ENCODE measurements at regions not wholly inside any gene's neighbourhood (a gene's known extent, or its start where the extent isn't known, plus 50 kb on each side); places are given as distances from the start of the nearest gene placed in this dataset.

DNA sequence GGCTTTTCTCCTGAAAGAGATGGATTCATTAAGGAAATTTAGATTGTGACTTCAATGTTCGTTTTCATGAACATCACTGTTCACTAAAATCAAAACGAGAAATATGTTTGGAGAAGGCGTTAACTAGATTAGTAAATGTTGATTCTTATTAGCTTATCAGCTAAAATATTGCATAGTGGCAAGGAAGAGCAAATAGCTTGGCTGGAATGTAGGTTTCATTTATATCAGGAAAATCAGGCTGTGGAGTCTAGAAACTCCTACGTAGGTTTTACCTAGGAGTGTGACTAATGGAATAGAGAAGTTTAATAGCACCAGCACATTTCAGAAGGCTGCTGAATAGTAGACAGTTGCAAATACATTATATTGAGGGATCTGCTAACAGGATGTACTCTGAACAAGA is 344.9 kb downstream of the LIG4 start:
- Histone ChIP-seq H3K4me1 (ENCODE audit: insufficient read depth, low read length, poor library complexity, severe bottlenecking) (peaks cover 4% of the 10 kb centered on the region), H3K27me3 (replicated peaks; ENCODE audit: insufficient read depth, low read depth, low read length, poor library complexity) (peaks cover 29% of the 10 kb centered on the region), H3K27ac (ENCODE audit: low read depth, low read length, poor library complexity, severe bottlenecking) (no peak overlapping the region), H3K9me3 (ENCODE audit: low read depth, low read length, poor library complexity, severe bottlenecking) (no peaks in the 10 kb centered on the region), H3K4me3 (ENCODE audit: low read depth, low read length, poor library complexity, severe bottlenecking) (no peak overlapping the region), H3K36me3 (ENCODE audit: insufficient read depth, low read length, poor library complexity, severe bottlenecking) (no peaks in the 10 kb centered on the region)
- ChIA-PET CTCF (no interaction called here), POLR2A (ENCODE audit: low non-redundant PET) (no interaction called here)
- intact Hi-C loops (cut with micrococcal nuclease; ENCODE audit: unreplicated experiment): no loop called here
- no peak for TF ChIP-seq EZH2 (IDR thresholded peaks at IDR 0.05; ENCODE audit: borderline replicate concordance, low read depth, low read length, poor library complexity, severe bottlenecking)
- TF ChIP-seq, protein P1, sequence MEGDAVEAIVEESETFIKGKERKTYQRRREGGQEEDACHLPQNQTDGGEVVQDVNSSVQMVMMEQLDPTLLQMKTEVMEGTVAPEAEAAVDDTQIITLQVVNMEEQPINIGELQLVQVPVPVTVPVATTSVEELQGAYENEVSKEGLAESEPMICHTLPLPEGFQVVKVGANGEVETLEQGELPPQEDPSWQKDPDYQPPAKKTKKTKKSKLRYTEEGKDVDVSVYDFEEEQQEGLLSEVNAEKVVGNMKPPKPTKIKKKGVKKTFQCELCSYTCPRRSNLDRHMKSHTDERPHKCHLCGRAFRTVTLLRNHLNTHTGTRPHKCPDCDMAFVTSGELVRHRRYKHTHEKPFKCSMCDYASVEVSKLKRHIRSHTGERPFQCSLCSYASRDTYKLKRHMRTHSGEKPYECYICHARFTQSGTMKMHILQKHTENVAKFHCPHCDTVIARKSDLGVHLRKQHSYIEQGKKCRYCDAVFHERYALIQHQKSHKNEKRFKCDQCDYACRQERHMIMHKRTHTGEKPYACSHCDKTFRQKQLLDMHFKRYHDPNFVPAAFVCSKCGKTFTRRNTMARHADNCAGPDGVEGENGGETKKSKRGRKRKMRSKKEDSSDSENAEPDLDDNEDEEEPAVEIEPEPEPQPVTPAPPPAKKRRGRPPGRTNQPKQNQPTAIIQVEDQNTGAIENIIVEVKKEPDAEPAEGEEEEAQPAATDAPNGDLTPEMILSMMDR (conservative IDR thresholded peaks at IDR 0.05; ENCODE audit: low read depth, low read length): no peak
- no TSS peak for BruUV-seq (replicated peaks)
- DNase-seq (ENCODE audit: low spot score): no peak

DNA sequence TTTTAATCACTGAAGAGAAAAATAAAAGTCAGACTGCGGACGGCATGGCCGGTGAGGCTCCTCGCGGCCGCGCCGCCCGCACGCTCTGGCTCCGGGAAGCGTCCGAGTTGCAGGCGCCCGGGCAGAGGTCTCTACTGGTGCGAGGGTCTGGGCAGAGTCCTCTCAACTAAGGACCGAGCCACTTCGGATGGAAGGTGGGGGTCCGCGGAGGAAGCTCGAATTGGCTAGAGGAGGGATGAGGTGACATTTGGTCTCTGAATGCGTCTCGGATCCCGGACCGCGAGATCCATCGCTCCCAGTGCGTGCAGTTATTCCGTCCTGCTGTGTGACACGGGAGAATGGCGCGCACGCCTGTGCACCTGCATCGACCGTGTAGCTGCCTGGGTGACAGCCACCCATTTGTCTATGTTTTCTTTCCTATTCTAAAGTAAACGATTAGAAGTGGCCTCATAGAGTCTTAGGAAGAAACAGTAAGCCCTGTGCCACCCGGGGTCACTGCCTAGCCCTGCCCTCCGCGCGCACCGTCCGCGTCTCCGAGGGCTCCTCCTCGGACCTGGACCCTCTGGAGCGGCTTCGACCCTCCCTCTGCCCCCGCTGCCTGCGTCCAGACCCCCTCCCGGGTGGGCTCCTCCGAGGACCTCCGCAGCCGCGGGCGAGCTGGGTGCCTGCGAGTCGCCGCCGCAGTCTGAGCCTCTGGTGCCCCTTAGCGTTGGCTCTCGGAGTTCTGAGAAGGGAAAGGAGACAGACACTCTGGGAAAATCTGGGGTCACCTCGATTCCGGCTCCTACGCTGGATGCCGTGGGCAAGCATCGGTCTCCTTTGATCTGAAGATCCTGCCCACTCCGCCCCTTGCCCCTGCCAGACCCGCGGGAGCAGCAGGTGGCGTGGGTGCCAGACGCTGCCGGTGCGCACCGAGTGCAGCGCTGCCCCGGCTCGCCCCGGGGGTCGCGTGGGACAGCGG is 347.4 kb downstream of the LIG4 start:
- Histone ChIP-seq H3K4me3 (ENCODE audit: low read depth, low read length, poor library complexity, severe bottlenecking) (peak overlapping the region; percentile 59), H3K27ac (ENCODE audit: low read depth, low read length, poor library complexity, severe bottlenecking) (no peak overlapping the region), H3K4me1 (ENCODE audit: insufficient read depth, low read length, poor library complexity, severe bottlenecking) (peaks cover 4% of the 10 kb centered on the region), H3K9me3 (ENCODE audit: low read depth, low read length, poor library complexity, severe bottlenecking) (no peaks in the 10 kb centered on the region), H3K27me3 (replicated peaks; ENCODE audit: insufficient read depth, low read depth, low read length, poor library complexity) (peaks cover 34% of the 10 kb centered on the region), H3K36me3 (ENCODE audit: insufficient read depth, low read length, poor library complexity, severe bottlenecking) (no peaks in the 10 kb centered on the region)
- ChIA-PET POLR2A (ENCODE audit: low non-redundant PET) (no interaction called here), CTCF (no interaction called here)
- DNase-seq (ENCODE audit: low spot score): peak; percentile 75
- no peak for TF ChIP-seq EZH2 (IDR thresholded peaks at IDR 0.05; ENCODE audit: borderline replicate concordance, low read depth, low read length, poor library complexity, severe bottlenecking)
- TF ChIP-seq, protein P1 (conservative IDR thresholded peaks at IDR 0.05; ENCODE audit: low read depth, low read length): peak; percentile 61
- intact Hi-C loops (cut with micrococcal nuclease; ENCODE audit: unreplicated experiment): loop anchor here (1.0 to 10.0 kb wide), 3 partner anchors 216 to 658 kb away; no protein-coding TSS in a partner anchor
- no TSS peak for BruUV-seq (replicated peaks)

DNA sequence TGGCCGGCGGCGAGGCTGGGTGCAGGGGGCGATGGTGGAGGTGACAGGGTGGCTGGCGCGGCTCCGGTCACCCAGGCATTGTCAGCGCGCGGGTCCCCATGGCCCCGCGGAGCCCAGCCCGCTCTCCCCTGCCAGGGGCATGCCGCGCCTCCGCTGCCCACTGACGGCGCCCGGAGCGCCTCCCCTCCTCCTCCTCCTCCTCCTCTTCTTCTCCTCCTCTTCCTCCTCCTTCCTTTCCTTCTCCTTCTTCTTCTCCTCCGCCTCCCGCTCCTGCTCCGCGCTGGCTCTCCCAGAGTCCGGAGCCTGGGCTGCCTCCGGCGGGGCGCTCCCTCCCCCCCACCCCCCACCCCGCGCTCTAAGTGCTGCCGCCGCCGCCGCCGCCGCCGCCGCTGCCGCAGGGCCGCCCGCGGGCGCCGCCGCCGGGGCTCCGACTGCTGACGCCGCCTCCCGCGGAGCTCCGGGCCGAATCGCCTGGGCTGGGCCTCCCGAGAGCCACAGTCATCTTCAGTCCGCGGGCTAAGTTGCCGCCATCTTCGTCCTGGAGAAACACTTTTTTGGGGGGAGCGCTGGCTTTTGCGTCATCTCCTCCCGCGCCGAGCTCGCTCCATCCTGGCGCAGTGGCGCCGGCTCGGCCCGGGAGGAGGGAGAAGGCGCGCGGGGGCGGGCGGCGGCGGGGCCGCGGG is 348.3 kb downstream of the LIG4 start:
- DNase-seq (ENCODE audit: low spot score): peak; percentile 67
- BruUV-seq (replicated peaks): no TSS peak
- intact Hi-C loops (cut with micrococcal nuclease; ENCODE audit: unreplicated experiment): loop anchor here (5.0 to 10.0 kb wide), 2 partner anchors 215 to 288 kb away; no protein-coding TSS in a partner anchor
- Histone ChIP-seq H3K27ac (ENCODE audit: low read depth, low read length, poor library complexity, severe bottlenecking) (no peak overlapping the region), H3K9me3 (ENCODE audit: low read depth, low read length, poor library complexity, severe bottlenecking) (no peaks in the 10 kb centered on the region), H3K36me3 (ENCODE audit: insufficient read depth, low read length, poor library complexity, severe bottlenecking) (no peaks in the 10 kb centered on the region), H3K4me1 (ENCODE audit: insufficient read depth, low read length, poor library complexity, severe bottlenecking) (peaks cover 4% of the 10 kb centered on the region), H3K4me3 (ENCODE audit: low read depth, low read length, poor library complexity, severe bottlenecking) (peak overlapping the region; percentile 59), H3K27me3 (replicated peaks; ENCODE audit: insufficient read depth, low read depth, low read length, poor library complexity) (peaks cover 34% of the 10 kb centered on the region)
- POLR2A ChIA-PET (ENCODE audit: low non-redundant PET): no interaction called here
- TF ChIP-seq, protein P1 (conservative IDR thresholded peaks at IDR 0.05; ENCODE audit: low read depth, low read length): no peak
- TF ChIP-seq EZH2 (IDR thresholded peaks at IDR 0.05; ENCODE audit: borderline replicate concordance, low read depth, low read length, poor library complexity, severe bottlenecking): no peak
- CTCF ChIA-PET: interaction anchor here (0.6 kb wide), 2 partner anchors 232 to 664 kb away, joined by 3 to 11 read pairs; no protein-coding TSS in a partner anchor

Data from A673 (cell line).